ENCODE measurements at regions not wholly inside any gene's neighbourhood (a gene's known extent, or its start where the extent isn't known, plus 50 kb on each side); places are given as distances from the start of the nearest gene placed in this dataset.
"Not testable (repeated sequence)": the region's sequence is repeated elsewhere in the genome, so short reads cannot be mapped to it uniquely, and the experiment has no call there.

GRCh38 chr9:19641046-19641445 lies 147.8 kb downstream of the SLC24A2 start:
- TF ChIP-seq POLR2A (IDR thresholded peaks at IDR 0.05; ENCODE audit: low read depth, low read length), result no peak
- DNase-seq (ENCODE audit: insufficient read length, low spot score), result no peak
- FAIRE-seq, result peak; percentile 30

GRCh38 chr9:19640014-19640413 lies 148.8 kb downstream of the SLC24A2 start:
- FAIRE-seq, result no peak
- no peak for TF ChIP-seq POLR2A (IDR thresholded peaks at IDR 0.05; ENCODE audit: low read depth, low read length)
- DNase-seq (ENCODE audit: insufficient read length, low spot score), result no peak

- DNase-seq (ENCODE audit: insufficient read length, low spot score) (no peak), FAIRE-seq (no peak)
- no peak for TF ChIP-seq POLR2A (IDR thresholded peaks at IDR 0.05; ENCODE audit: low read depth, low read length)
Observed at GRCh38 chr9:19637084-19637483, 151.8 kb downstream of the SLC24A2 start.

- TF ChIP-seq POLR2A (IDR thresholded peaks at IDR 0.05; ENCODE audit: low read depth, low read length), result no peak
- DNase-seq (ENCODE audit: insufficient read length, low spot score) (no peak), FAIRE-seq (no peak)
Observed at GRCh38 chr9:19634881-19635280, 154.0 kb downstream of the SLC24A2 start.

- no peak for FAIRE-seq
- no peak for DNase-seq (ENCODE audit: insufficient read length, low spot score)
- no peak for TF ChIP-seq POLR2A (IDR thresholded peaks at IDR 0.05; ENCODE audit: low read depth, low read length)
Observed at GRCh38 chr9:19631181-19631580, 157.7 kb downstream of the SLC24A2 start.

- DNase-seq (ENCODE audit: insufficient read length, low spot score), result no peak
- no peak for FAIRE-seq
- no peak for TF ChIP-seq POLR2A (IDR thresholded peaks at IDR 0.05; ENCODE audit: low read depth, low read length)
Observed at GRCh38 chr9:19630760-19631159, 158.1 kb downstream of the SLC24A2 start.

GRCh38 chr9:19629488-19629887 lies 159.3 kb downstream of the SLC24A2 start:
- no peak for FAIRE-seq
- DNase-seq (ENCODE audit: insufficient read length, low spot score), result no peak
- TF ChIP-seq POLR2A (IDR thresholded peaks at IDR 0.05; ENCODE audit: low read depth, low read length), result no peak

- FAIRE-seq; DNase-seq (ENCODE audit: insufficient read length, low spot score): not testable (repeated sequence)
Observed at GRCh38 chr9:19625426-19625825, 163.4 kb downstream of the SLC24A2 start.

GRCh38 chr9:19624519-19624918 lies 164.3 kb downstream of the SLC24A2 start:
- no peak for FAIRE-seq
- no peak for TF ChIP-seq POLR2A (IDR thresholded peaks at IDR 0.05; ENCODE audit: low read depth, low read length)

GRCh38 chr9:19623941-19624340 lies 164.9 kb downstream of the SLC24A2 start:
- no peak for TF ChIP-seq POLR2A (IDR thresholded peaks at IDR 0.05; ENCODE audit: low read depth, low read length)
- DNase-seq (ENCODE audit: insufficient read length, low spot score) (no peak), FAIRE-seq (no peak)

More at GRCh38 chr9:19624519-19624918, 164.3 kb downstream of the SLC24A2 start:
- no peak for DNase-seq (ENCODE audit: insufficient read length, low spot score)

GRCh38 chr9:19620326-19620725 lies 168.5 kb downstream of the SLC24A2 start:
- FAIRE-seq, result no peak
- no peak for DNase-seq (ENCODE audit: insufficient read length, low spot score)
- TF ChIP-seq POLR2A (IDR thresholded peaks at IDR 0.05; ENCODE audit: low read depth, low read length), result no peak

- TF ChIP-seq POLR2A (IDR thresholded peaks at IDR 0.05; ENCODE audit: low read depth, low read length), result no peak
- DNase-seq (ENCODE audit: insufficient read length, low spot score), result no peak
- no peak for FAIRE-seq
Observed at GRCh38 chr9:19619221-19619620, 169.6 kb downstream of the SLC24A2 start.

GRCh38 chr9:19618816-19619215 lies 170.0 kb downstream of the SLC24A2 start:
- TF ChIP-seq POLR2A (IDR thresholded peaks at IDR 0.05; ENCODE audit: low read depth, low read length), result no peak
- DNase-seq (ENCODE audit: insufficient read length, low spot score) (no peak), FAIRE-seq (no peak)

GRCh38 chr9:19615036-19615624 lies 173.7 kb downstream of the SLC24A2 start:
- TF ChIP-seq POLR2A (IDR thresholded peaks at IDR 0.05; ENCODE audit: low read depth, low read length), result no peak
- FAIRE-seq (no peak), DNase-seq (ENCODE audit: insufficient read length, low spot score) (no peak)

- DNase-seq (ENCODE audit: insufficient read length, low spot score) (no peak), FAIRE-seq (no peak)
Observed at GRCh38 chr9:19614294-19614693, 174.5 kb downstream of the SLC24A2 start.

GRCh38 chr9:19600538-19600937 lies 188.3 kb downstream of the SLC24A2 start:
- FAIRE-seq (no peak), DNase-seq (ENCODE audit: insufficient read length, low spot score) (no peak)
- TF ChIP-seq POLR2A (IDR thresholded peaks at IDR 0.05; ENCODE audit: low read depth, low read length), result no peak

More at GRCh38 chr9:19614294-19614693, 174.5 kb downstream of the SLC24A2 start:
- no peak for TF ChIP-seq POLR2A (IDR thresholded peaks at IDR 0.05; ENCODE audit: low read depth, low read length)
